Keratinocyte (primary cell): ENCODE measurements at regions not wholly inside any gene's neighbourhood (a gene's known extent, or its start where the extent isn't known, plus 50 kb on each side); places are given as distances from the start of the nearest gene placed in this dataset.

Source experiments
- DNase-seq: peaks from one replicate; pipeline ENCODE4 v3.0.0-alpha.2; 2011; ENCODE audit warnings: low read depth, missing footprints, low spot score
- FAIRE-seq: peaks from 2 replicates; lab custom pipeline; 2011; peaks lifted over from hg19 to GRCh38; lab: Jason Lieb, UNC
- H2AFZ ChIP-seq: 2 replicates; pipeline ENCODE4 v1.6.0; 2012; ENCODE audit warnings: low read length, control low read depth, inconsistent platforms; ENCODE audit not compliant: control insufficient read depth
- H3K27ac ChIP-seq: 2 replicates; pipeline ENCODE4 v1.5.1; 2011; ENCODE audit warnings: low read length; ENCODE audit not compliant: control insufficient read depth, insufficient read depth
- H3K27me3 ChIP-seq: 3 replicates; pipeline ENCODE4 v1.6.0; 2011; ENCODE audit warnings: low read length; ENCODE audit not compliant: control insufficient read depth, insufficient read depth; ENCODE audit errors: extremely low read depth
- H3K36me3 ChIP-seq, 2 experiments: 2 replicates in 1 of 2; 3 replicates in 1 of 2; pipeline ENCODE4 v1.5.1; 2011; ENCODE audit warnings: low read length in 2 of 2, mild to moderate bottlenecking in 1 of 2; ENCODE audit not compliant: control insufficient read depth in 2 of 2, insufficient read depth in 2 of 2; ENCODE audit errors: extremely low read depth in 1 of 2
- H3K4me1 ChIP-seq: 3 replicates; pipeline ENCODE4 v1.5.1; 2011; ENCODE audit warnings: low read length; ENCODE audit not compliant: control insufficient read depth, insufficient read depth; ENCODE audit errors: extremely low read depth
- H3K4me2 ChIP-seq: 3 replicates; pipeline ENCODE4 v1.6.0; 2011; ENCODE audit warnings: low read depth, low read length; ENCODE audit not compliant: control insufficient read depth, insufficient read depth; ENCODE audit errors: extremely low read depth
- H3K4me3 ChIP-seq, 3 experiments: fragments of 200-600 bp in 1 of 3; sonication (generic) in 1 of 3; 2 replicates in 2 of 3; 3 replicates in 1 of 3; pipeline ENCODE4 v1.5.1; 2011 to 2016; ENCODE audit warnings: low read length in 3 of 3, mild to moderate bottlenecking in 3 of 3, control low read depth in 2 of 3, inconsistent platforms in 1 of 3, low read depth in 1 of 3, mixed read lengths in 1 of 3, mixed run types in 1 of 3, moderate library complexity in 1 of 3; ENCODE audit not compliant: control insufficient read depth in 2 of 3, insufficient read depth in 2 of 3; ENCODE audit errors: extremely low read depth in 1 of 3
- H3K79me2 ChIP-seq: 2 replicates; pipeline ENCODE4 v1.6.0; 2012; ENCODE audit warnings: low read length; ENCODE audit not compliant: control insufficient read depth, insufficient read depth
- H3K9ac ChIP-seq: 3 replicates; pipeline ENCODE4 v1.6.0; 2011; ENCODE audit warnings: low read length; ENCODE audit not compliant: control insufficient read depth, insufficient read depth; ENCODE audit errors: extremely low read depth
- H3K9me1 ChIP-seq: 3 replicates; pipeline ENCODE4 v1.6.0; 2011; ENCODE audit warnings: low read length; ENCODE audit not compliant: control insufficient read depth, insufficient read depth; ENCODE audit errors: extremely low read depth
- H3K9me3 ChIP-seq: 2 replicates; pipeline ENCODE4 v1.5.1; 2012; ENCODE audit warnings: low read depth, low read length; ENCODE audit not compliant: control insufficient read depth
- H4K20me1 ChIP-seq: 3 replicates; pipeline ENCODE4 v1.6.0; 2011; ENCODE audit warnings: low read length; ENCODE audit not compliant: control insufficient read depth, insufficient read depth; ENCODE audit errors: extremely low read depth
- EZH2 ChIP-seq: IDR thresholded peaks from one replicate; pipeline ENCODE4 v1.6.1; 2012; ENCODE audit warnings: inconsistent platforms, mild to moderate bottlenecking, low read length, moderate library complexity
- dilution Hi-C: fragments of 300-500 bp; cut with MboI; formaldehyde crosslinking; loops from one replicate; pipeline ENCODE4 v1.7.0; 2020; ENCODE audit warnings: low sequenced_read_pairs; ENCODE audit not compliant: extremely low pct_ligation_motif_present
- TF ChIP-seq, protein P1 (sequence below), 3 experiments: IDR thresholded peaks in 1 of 3; conservative IDR thresholded peaks in 1 of 3; optimal IDR thresholded peaks in 1 of 3; 2 replicates in 2 of 3; 3 replicates in 1 of 3; pipeline versions ENCODE3 to v1.5.1; 2011; ENCODE audit warnings: low read length in 3 of 3, mild to moderate bottlenecking in 3 of 3, moderate library complexity in 2 of 3, control low read depth in 1 of 3, inconsistent platforms in 1 of 3; ENCODE audit not compliant: insufficient read depth in 2 of 3; ENCODE audit errors: extremely low read depth in 1 of 3

DNA sequence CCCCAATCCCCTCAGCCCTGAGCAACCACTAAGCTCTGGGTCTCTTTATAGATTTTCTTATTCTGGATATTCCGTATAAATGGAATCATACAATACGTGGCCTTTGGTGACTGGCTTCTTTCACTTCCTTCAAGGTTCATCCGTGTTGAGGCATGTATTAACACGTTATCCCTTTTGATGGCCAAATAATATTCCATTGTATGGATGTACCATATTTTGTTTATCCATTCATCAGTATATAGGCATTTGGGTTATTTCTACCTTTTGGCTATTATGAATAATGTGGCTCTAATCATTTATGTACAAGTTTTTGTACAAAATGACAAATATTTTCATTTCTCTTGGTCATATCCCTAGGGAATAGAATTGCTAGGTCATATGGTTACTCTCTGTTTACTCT is 284.4 kb downstream of the FAM43A start:
- DNase-seq (no peak), FAIRE-seq (no peak)
- Histone ChIP-seq H3K36me3 (no peaks in the 10 kb centered on the region), H3K4me3 (no peak overlapping the region), H3K9me1 (no peaks in the 10 kb centered on the region), H3K79me2 (no peaks in the 10 kb centered on the region), H2AFZ (no peak overlapping the region), H3K4me1 (no peaks in the 10 kb centered on the region), H3K27ac (no peak overlapping the region), H3K9me3 (no peaks in the 10 kb centered on the region), H3K4me2 (no peak overlapping the region), H3K9ac (no peak overlapping the region), H3K27me3 (peaks cover 16% of the 10 kb centered on the region), H4K20me1 (no peaks in the 10 kb centered on the region)
- TF ChIP-seq, protein P1, sequence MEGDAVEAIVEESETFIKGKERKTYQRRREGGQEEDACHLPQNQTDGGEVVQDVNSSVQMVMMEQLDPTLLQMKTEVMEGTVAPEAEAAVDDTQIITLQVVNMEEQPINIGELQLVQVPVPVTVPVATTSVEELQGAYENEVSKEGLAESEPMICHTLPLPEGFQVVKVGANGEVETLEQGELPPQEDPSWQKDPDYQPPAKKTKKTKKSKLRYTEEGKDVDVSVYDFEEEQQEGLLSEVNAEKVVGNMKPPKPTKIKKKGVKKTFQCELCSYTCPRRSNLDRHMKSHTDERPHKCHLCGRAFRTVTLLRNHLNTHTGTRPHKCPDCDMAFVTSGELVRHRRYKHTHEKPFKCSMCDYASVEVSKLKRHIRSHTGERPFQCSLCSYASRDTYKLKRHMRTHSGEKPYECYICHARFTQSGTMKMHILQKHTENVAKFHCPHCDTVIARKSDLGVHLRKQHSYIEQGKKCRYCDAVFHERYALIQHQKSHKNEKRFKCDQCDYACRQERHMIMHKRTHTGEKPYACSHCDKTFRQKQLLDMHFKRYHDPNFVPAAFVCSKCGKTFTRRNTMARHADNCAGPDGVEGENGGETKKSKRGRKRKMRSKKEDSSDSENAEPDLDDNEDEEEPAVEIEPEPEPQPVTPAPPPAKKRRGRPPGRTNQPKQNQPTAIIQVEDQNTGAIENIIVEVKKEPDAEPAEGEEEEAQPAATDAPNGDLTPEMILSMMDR (optimal IDR thresholded peaks at IDR 0.05 in 1 of 3, IDR thresholded peaks at IDR 0.05 in 1 of 3, conservative IDR thresholded peaks at IDR 0.05 in 1 of 3; ENCODE audit: extremely low read depth in 1 of 3, insufficient read depth in 2 of 3, low read length in 3 of 3) = no peak
- no peak for TF ChIP-seq EZH2
- dilution Hi-C loops = no loop called here

DNA sequence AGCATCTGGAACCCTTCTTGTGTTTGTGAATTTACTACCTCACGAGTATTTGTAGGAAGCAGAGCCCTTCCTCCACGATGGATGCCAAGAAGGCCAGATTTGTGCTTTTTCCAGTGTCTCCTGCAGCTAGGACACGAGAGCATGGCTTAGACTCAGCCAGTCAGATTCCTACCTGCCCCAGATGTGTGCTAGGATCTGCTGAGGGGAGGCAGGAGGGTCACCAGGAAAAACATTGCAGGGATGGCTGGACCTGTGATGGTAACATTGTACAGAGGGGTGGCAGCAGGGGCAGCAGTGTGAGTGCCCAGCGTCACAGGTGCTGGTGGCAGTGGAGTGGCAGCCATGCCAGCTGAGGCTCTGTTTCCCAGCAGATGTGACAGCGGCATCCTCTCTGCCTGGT is 285.3 kb downstream of the FAM43A start:
- no peak overlapping the region for H3K9ac ChIP-seq
- FAIRE-seq = no peak
- H3K9me3 ChIP-seq = no peaks in the 10 kb centered on the region
- H3K27ac ChIP-seq = no peak overlapping the region
- no peak for DNase-seq
- H3K27me3 ChIP-seq = peaks cover 16% of the 10 kb centered on the region
- no peak overlapping the region for H3K4me2 ChIP-seq
- no peaks in the 10 kb centered on the region for H4K20me1 ChIP-seq
- H3K4me3 ChIP-seq = no peak overlapping the region
- TF ChIP-seq, protein P1 (optimal IDR thresholded peaks at IDR 0.05 in 1 of 3, IDR thresholded peaks at IDR 0.05 in 1 of 3, conservative IDR thresholded peaks at IDR 0.05 in 1 of 3; ENCODE audit: extremely low read depth in 1 of 3, insufficient read depth in 2 of 3, low read length in 3 of 3) = no peak
- no peak for TF ChIP-seq EZH2
- H3K4me1 ChIP-seq = no peaks in the 10 kb centered on the region
- dilution Hi-C loops = no loop called here
- H2AFZ ChIP-seq = no peak overlapping the region
- no peaks in the 10 kb centered on the region for H3K36me3 ChIP-seq
- H3K9me1 ChIP-seq = no peaks in the 10 kb centered on the region
- H3K79me2 ChIP-seq = no peaks in the 10 kb centered on the region
